Stimulated activated CD4-positive, alpha-beta T cell treated with anti-CD3 and anti-CD28 coated beads, Interleukin-2, amount 100 ng/mL, for 24 hours (primary cell): ENCODE measurements at regions not wholly inside any gene's neighbourhood (a gene's known extent, or its start where the extent isn't known, plus 50 kb on each side); places are given as distances from the start of the nearest gene placed in this dataset.

ENCODE experiments used
- DNase-seq, 2 donors: peaks; one replicate each; pipeline ENCODE4 v3.0.0-alpha.2; 2020

GRCh38 chr20:24780674-24781417 lies 168.2 kb upstream of the CST7 start:
- no peak for DNase-seq

- DNase-seq, result peak in 1 of 2 donors; percentile 27
These were observed 167.6 kb upstream of the CST7 start for GRCh38 chr20:24781418-24781980.

DNA sequence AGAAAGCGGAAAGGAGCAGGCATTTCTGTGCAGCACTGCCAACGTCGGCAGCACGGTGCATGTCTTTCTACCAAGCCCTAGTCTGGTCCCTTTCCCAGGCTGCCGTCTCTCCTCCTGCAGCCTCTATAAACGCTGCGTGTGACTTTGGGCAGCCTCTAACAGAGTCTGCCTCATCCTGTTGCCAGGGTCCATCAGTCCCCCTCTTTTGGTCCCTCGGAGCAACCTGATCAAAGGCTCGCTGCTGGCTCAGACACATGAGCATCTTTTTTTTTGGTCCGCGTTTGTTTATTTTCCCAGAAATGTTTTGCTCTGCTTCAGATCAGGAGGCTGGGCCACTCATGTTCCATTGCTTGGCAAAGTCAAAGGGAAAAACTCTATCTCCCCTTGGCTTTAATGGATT lies 166.8 kb upstream of the CST7 start:
- no peak for DNase-seq

- DNase-seq, result no peak
These were observed 166.1 kb upstream of the CST7 start for GRCh38 chr20:24782801-24783630.

DNA sequence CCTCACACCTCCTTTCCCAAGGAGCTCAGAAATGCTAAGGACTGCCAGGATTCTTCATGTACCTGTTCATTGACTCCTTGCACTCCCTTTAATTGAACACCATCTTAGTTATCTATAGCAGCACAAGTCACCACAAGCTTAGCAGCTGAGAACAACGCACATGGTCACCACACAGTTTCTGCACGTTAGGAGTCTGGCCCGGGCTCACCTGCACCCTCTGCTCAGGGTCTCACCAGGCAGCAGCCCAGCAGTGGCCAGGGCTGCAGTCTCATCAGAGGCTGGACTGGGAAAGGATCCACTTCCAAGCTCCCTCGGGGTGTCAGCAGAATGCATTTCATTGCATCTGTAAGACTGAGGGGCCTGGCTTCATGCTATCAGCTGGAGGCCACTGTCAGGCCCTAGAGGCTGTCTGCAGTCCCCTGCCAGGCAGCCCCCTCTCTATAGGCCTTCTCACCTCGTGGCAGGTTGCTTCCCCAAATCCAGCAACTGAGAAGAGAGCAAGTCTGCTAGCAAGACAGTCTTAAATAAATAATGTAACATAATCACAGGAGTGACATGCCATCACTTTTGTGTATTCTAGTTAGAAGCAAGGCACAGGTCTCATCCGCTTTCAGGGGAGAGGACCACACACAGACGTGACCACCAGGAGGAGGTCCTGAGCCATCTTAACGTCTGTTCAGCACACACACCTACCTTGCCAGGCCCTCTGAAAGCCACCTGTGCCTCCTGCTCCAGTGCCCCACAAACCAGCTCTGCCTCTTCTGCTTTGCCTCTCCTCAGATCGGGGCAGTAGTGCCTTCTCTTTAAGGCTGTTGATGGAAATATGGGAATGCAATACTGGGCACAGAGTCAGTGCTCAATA lies 165.2 kb upstream of the CST7 start:
- peak in 1 of 2 donors; percentile 6 for DNase-seq

- no peak for DNase-seq
These were observed 164.5 kb upstream of the CST7 start for GRCh38 chr20:24784607-24785006.

DNA sequence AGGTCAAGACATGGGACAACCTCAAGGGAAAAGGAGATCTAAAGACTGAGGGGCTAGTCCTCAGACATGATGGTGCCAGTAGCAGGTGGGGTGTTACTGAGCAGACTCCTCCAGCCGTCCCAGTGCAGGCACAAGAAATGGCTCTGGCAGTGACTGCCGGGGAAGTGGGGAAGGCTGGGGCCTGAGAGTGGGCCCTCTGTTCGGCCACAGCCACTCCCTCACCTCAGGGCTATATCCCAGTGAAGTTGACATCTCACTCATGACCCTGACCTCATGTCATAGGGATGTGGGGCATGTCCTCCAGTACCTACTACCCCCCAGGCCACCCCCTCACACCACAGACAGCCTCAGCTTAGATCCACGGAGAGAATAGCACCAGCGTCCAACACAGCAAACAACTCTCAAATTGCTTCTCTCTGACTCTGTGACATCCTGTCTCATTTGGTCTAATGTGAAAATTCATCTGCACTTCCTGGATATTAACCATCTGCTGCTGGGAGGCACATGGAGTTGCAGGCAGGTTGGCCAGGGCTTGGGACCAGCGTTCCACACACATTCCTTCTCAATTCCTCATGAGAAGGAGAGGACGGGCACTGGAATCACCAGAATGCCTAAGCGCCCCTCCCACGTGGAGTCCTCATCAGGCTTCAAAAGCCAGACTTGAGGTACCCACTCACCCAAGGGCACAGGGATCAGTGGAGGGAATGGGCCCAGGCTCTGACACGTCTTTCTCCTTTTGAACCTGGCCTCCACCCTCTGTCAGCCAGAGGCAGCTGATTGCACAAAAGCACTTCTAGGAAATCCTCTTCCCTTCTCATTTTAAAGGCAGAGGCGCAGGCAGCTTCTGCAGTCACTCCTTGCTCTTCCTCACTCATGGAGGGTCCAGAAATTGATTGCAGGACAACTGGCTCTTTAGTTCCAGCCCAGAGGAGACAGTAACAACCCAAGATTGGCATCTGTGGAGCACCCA lies 163.6 kb upstream of the CST7 start:
- no peak for DNase-seq

GRCh38 chr20:24786111-24786495 lies 163.0 kb upstream of the CST7 start:
- no peak for DNase-seq

DNA sequence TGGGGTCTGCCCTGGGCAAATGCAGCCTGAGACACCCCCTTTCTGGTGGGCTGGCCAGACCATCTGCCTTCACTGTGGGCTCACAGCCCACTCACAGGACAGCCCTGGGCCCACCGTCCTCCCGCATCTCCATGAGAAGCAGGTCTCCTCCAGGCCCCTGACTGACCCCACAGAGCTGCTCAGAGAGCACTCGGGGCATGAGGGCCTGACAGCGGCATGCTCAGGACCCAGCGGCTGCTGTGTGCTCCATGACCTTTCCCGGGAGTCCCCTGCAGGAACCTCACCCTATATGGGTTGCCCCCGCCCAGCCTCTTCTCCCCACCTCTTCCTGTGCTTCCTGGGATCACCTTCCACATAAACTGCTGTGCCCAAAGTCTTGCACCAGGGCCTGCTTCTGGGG lies 162.4 kb upstream of the CST7 start:
- no peak for DNase-seq

- no peak for DNase-seq
These were observed 162.0 kb upstream of the CST7 start for GRCh38 chr20:24787071-24787470.

DNA sequence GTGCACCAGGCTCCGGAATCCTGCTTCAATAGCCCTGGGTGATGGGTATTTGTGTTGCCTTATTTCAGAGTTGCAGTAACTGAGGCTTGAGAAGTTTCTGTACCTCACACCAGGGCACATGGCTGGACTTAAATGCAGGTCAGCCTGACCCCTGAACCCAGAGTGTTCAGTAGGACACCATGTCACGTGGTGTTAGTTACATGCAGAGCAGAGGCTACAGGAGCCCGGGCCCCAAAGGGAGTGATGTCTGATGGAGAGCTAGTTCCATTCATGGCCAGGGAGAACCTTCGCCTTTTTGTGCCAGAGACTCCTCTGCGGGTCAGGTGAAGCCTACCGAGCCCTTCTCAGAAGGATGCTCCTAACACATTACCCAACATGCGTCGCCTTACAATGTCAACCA lies 161.4 kb upstream of the CST7 start:
- DNase-seq, result no peak

DNA sequence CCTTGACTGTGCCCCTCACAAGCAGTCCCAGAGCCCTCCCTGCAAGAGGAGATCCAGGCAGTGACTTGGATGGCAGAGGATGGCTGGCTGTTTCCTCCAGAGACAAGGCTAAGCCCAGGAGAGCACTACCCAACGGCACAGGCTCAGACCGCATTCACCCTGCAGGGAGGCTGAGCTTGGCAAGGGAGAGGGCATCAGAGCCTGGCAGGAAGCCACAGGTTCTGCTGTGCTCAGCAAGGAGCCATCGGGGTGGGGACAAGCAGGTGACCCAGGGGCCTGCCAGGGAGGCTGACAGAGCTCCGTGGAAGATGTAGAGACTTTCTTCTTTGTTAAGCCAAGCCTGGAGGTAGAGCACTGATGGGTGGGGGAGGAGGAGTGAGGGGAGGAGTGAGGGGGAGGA lies 159.2 kb upstream of the CST7 start:
- DNase-seq, result no peak

DNA sequence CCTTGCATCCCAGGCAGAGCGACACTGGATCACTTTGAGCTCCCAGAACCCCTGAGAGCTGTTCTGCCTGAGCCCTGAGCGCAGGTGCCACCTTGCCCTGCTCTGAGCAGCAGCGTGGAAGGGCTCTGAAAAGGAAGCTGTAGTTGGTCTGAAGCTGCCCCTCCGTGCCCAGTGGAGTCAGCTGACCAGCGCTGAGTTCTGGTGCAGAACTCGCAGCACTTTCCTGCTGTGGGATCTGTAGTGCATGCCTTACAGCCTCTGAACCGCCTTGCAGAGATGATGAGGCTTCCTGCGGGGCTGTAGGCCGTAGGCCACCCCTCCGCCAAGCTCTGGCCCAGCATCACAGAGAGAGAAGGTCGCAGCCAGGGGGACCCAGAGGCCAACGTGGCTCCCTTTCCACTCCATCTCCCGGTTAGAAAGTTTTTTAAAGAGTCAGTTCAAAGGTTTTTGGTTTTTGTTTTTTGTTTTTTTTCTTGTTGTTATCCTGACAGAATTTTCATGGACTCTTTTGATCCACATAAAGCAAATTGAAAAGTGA lies 158.3 kb upstream of the CST7 start:
- no peak for DNase-seq

DNA sequence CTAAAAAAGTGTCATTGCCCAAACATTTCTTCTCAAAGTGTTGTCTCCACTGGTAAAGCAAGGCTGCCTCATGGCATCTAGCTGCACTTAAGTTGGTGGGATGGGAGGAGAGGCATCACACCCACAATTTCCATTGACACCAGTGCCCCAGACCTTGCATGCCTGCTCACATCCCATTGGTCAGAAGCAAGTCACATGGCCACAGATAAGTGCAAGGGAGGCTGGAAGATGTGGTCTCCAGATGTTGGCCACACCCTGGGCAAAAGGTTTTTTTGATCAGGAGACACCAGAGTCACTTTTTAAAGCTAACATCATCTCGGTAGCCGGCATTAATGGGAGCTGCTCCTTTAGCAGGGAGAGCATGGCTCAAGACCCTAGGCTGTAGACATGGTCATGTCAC lies 157.1 kb upstream of the CST7 start:
- no peak for DNase-seq

DNA sequence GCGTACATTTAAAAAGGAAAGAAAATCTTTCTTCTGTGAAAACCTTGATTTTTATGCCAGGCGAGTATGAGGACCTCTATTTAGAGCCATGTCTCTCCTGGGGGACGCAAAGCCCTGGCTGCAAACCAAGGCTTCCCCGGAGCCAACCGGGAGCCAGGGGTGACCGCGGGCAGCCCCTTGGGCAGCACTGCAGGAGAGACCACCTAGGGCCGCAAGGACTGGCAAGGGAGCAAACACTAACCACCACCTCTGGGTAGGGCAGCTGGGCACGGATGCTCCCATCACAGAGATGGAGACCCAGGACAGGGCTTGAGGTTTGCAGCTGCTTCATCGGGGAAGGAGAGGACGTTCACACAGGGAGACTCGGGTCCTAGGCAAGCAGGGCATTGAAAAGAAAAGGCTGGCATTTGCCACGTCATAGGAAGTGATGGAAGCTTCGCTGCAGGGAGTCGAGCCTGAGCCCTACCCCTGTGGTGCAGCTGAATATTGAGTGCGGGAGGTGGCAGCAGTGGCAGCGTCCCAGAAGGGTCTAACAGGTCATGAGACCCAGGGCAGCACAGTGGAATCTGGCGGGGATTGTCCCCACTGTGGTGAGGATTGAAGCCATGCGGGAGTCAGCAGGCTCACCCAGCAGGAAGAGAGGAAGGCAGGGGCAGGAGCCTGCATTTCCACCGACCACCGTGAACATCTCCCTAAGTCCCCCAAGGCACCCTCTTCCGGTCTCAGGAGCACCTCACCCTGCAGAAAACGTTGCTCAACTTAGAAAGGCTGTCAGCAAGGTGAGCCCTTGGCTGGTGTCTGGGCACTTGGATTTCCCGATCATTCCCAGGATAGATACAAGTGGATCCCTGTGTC lies 156.2 kb upstream of the CST7 start:
- no peak for DNase-seq

DNA sequence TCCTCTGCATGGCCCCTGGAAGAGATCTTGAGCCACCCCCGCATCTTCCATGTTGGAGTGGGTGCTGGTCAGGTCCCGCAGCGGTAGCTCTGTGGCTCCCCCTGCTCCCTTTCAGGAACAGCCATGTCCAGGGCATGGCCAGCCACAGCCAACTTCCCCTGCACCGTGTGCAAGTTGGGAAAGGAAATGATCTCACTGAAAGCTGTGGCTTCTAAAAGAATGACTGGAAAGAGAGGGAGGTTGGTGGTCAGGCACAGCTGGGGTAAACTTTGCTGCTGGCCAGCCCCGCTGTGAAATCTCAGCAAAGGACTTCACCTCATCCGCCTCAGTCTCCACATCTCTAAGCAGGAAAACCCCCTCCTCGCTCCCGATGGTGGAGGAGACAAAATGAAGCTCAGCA lies 153.6 kb upstream of the CST7 start:
- DNase-seq, result no peak

DNA sequence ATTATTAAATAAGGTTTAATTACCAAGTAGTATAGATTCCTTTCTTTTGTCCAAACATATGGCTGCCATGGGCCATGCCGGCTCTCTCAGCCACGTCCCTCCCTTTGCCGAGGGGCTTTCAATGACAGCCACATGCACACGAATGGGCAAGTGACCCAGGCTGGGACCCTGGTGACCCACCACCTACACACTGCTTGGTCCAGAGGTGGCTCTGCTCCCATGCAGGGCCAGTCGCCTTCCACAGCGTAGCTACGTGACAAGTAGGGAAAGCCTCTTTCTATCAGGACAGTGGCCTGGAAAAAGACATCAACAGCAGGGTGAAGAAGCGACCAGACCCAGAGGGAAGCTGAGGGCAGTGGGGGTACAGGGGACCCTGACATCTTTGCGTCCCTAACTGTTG lies 152.8 kb upstream of the CST7 start:
- DNase-seq, result no peak

DNA sequence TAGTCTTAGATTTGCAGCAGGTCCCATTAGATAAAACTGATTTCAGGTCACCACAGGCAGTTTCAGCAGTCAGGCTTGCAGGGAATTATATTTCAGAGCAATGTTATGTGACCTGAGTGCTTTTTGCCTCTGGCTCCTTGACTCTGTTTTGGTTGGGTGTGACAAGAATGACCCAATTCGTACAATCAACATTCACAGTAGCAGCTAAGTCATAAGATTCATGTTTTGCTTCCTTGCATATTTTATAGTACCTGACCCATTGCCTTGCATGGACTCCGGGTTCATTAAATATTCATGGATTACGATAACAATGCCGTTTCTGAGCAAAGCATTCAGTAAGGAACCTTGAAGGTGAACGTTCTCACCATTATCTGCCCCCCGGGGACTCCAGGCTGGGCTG lies 152.0 kb upstream of the CST7 start:
- DNase-seq, result no peak

GRCh38 chr20:24797745-24798655 lies 151.1 kb upstream of the CST7 start:
- no peak for DNase-seq
